K562 (cell line): ENCODE measurements at regions not wholly inside any gene's neighbourhood (a gene's known extent, or its start where the extent isn't known, plus 50 kb on each side); places are given as distances from the start of the nearest gene placed in this dataset.

ENCODE experiments used
- CTCF ChIP-seq, 3 experiments: IDR thresholded peaks in 2 of 3; conservative IDR thresholded peaks in 1 of 3; 2 replicates each; pipeline ENCODE4 v1.5.1; 2011 to 2012; ENCODE audit warnings: low read length in 3 of 3, mild to moderate bottlenecking in 3 of 3, control low read depth in 2 of 3, improper control_type of control experiment in 1 of 3, inconsistent platforms in 1 of 3, low read depth in 1 of 3, mixed read lengths in 1 of 3, moderate library complexity in 1 of 3; ENCODE audit not compliant: insufficient read depth in 2 of 3
- MAZ ChIP-seq, 2 experiments: fragments of 450-650 bp in 1 of 2; sonication (generic) in 1 of 2; formaldehyde crosslinking; IDR thresholded peaks in 1 of 2; conservative IDR thresholded peaks in 1 of 2; 2 replicates each; pipeline versions ENCODE4 v1.4.0 to v1.5.0; 2020; ENCODE audit warnings: mild to moderate bottlenecking in 1 of 2, missing genetic modification reagents in 1 of 2
- MCM2 ChIP-seq: fragments of 450-650 bp; IDR thresholded peaks from 2 replicates; pipeline ENCODE4 v1.6.1; 2017; ENCODE audit warnings: low read depth, mild to moderate bottlenecking
- ZNF740 ChIP-seq, 3 experiments: fragments of 200-800 bp in 1 of 3; sonication (Bioruptor generic) in 1 of 3; sonication (generic) in 1 of 3; formaldehyde crosslinking in 1 of 3; IDR thresholded peaks; 2 replicates each; pipeline versions ENCODE4 v1.6.1 to v1.8.0; 2016 to 2022; ENCODE audit warnings: mild to moderate bottlenecking in 2 of 3, missing compliant biosample characterization in 2 of 3, missing genetic modification characterization in 2 of 3, missing genetic modification reagents in 1 of 3

DNA sequence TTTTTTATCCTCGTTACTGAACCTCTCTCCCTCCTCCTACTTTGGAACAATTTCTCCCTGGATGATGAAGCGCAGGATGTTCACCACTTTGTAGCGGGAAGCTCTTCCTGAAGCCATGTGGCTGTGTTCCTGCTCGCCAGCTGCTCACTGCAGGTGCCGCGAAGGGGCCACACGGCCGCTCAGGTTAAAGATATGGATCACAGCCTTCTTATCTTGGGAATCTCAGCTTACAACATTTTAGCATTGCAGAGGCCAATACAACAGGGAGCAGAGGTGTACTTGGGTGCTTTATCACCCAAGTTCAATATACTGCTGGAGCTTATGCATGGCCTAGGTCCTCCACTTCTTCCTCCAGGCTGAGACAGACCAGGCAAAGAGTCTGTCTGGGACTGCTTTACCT, 201.2 kb upstream of the G2E3 start:
- TF ChIP-seq CTCF (IDR thresholded peaks at IDR 0.05 in 2 of 3, conservative IDR thresholded peaks at IDR 0.05 in 1 of 3; ENCODE audit: insufficient read depth in 2 of 3, low read depth in 1 of 3, low read length in 3 of 3) (no peak), ZNF740 (CRISPR knock-in tag; IDR thresholded peaks at IDR 0.05) (no peak), ZNF740 (tag; IDR thresholded peaks at IDR 0.05) (no peak), MCM2 (no peak), MAZ (CRISPR knock-in tag; conservative IDR thresholded peaks at IDR 0.05 in 1 of 2, IDR thresholded peaks at IDR 0.05 in 1 of 2) (no peak)
